A549 (cell line): ENCODE measurements at regions not wholly inside any gene's neighbourhood (a gene's known extent, or its start where the extent isn't known, plus 50 kb on each side); places are given as distances from the start of the nearest gene placed in this dataset.

Source experiments
- ATAC-seq, 2 experiments: fragments of 200-7000 bp in 1 of 2; fragments of >200 bp in 1 of 2; cut with Nextera tagmentation in 1 of 2; cut with Tn5 transposase in 1 of 2; 3 replicates each; pipeline versions ENCODE4 v1.8.0 to v1.9.1; 2018 to 2020; ENCODE audit warnings: mild to moderate bottlenecking in 1 of 2, moderate library complexity in 1 of 2
- CTCF ChIA-PET: fragments of 300-600 bp; sonication (Branson Sonifier 250); formaldehyde crosslinking; extraction: SDS; loops from one replicate; lab custom pipeline; 2021; ENCODE audit warnings: antibody characterized with exemption, inconsistent platforms; lab: Yijun Ruan, JAX
- POLR2A ChIA-PET: fragments of 350-600 bp; formaldehyde crosslinking; extraction: SDS; loops from one replicate; lab custom pipeline; 2021; ENCODE audit warnings: antibody characterized with exemption, inconsistent platforms; lab: Yijun Ruan, JAX
- DNase-seq, 2 experiments: peaks; one replicate each; pipeline versions ENCODE4 v3.0.0 to v3.0.0-alpha.2; 2011 to 2016; ENCODE audit warnings: low read depth in 1 of 2, low spot score in 1 of 2
- FAIRE-seq: peaks from 2 replicates; lab custom pipeline; 2011; peaks lifted over from hg19 to GRCh38; lab: Jason Lieb, UNC
- H3K27ac ChIP-seq, 2 experiments: fragments of >200 bp; sonication (Bioruptor Twin); formaldehyde crosslinking; 3 replicates each; pipeline ENCODE4 v1.5.1; 2016 to 2017
- H3K4me1 ChIP-seq: fragments of >200 bp; sonication (Bioruptor Twin); formaldehyde crosslinking; 3 replicates; pipeline ENCODE4 v1.6.1; 2016
- H3K4me2 ChIP-seq: fragments of >200 bp; sonication (Bioruptor Twin); formaldehyde crosslinking; 3 replicates; pipeline ENCODE4 v1.6.1; 2016
- H3K4me3 ChIP-seq: fragments of >200 bp; sonication (Bioruptor Twin); formaldehyde crosslinking; 3 replicates; pipeline ENCODE4 v1.5.1; 2016
- H3K9me3 ChIP-seq: fragments of >200 bp; sonication (Bioruptor Twin); formaldehyde crosslinking; 3 replicates; pipeline ENCODE4 v1.6.1; 2016
- CBX2 ChIP-seq: fragments of 200-600 bp; sonication (generic); IDR thresholded peaks from 2 replicates; pipeline ENCODE4 v1.6.1; 2016; ENCODE audit warnings: low read depth, mild to moderate bottlenecking, borderline replicate concordance
- CBX8 ChIP-seq: fragments of 200-600 bp; sonication (generic); IDR thresholded peaks from 2 replicates; pipeline ENCODE4 v1.6.1; 2016
- CEBPB ChIP-seq, 2 experiments: fragments of >200 bp in 1 of 2; sonication (Bioruptor Twin) in 1 of 2; formaldehyde crosslinking in 1 of 2; IDR thresholded peaks; 2 replicates each; pipeline ENCODE4 v1.6.1; 2012 to 2016
- CHD2 ChIP-seq: fragments of 150-350 bp; IDR thresholded peaks from 2 replicates; pipeline ENCODE4 v1.6.1; 2014; ENCODE audit warnings: low read length; ENCODE audit not compliant: partially characterized antibody
- CTCF ChIP-seq: fragments of >200 bp; sonication (Bioruptor Twin); formaldehyde crosslinking; IDR thresholded peaks from 3 replicates; pipeline ENCODE4 v1.5.1; 2016
- FOSB ChIP-seq: fragments of 250-450 bp; sonication (Bioruptor Pico); IDR thresholded peaks from 2 replicates; pipeline ENCODE4 v1.5.0; 2020; ENCODE audit warnings: mild to moderate bottlenecking, moderate library complexity
- FOSL2 ChIP-seq, 2 experiments: fragments of 450-650 bp in 1 of 2; fragments of >200 bp in 1 of 2; sonication (Bioruptor Twin) in 1 of 2; formaldehyde crosslinking; IDR thresholded peaks; 2 replicates each; pipeline versions ENCODE4 v1.5.0 to v1.6.1; 2016 to 2020; ENCODE audit warnings: mild to moderate bottlenecking in 1 of 2, moderate library complexity in 1 of 2
- GATA3 ChIP-seq: IDR thresholded peaks from 2 replicates; pipeline ENCODE4 v1.6.1; 2012; ENCODE audit warnings: borderline replicate concordance
- HES2 ChIP-seq: fragments of >200 bp; sonication (Bioruptor Twin); formaldehyde crosslinking; IDR thresholded peaks from 2 replicates; pipeline ENCODE4 v1.6.1; 2016
- JUN ChIP-seq, 2 experiments: fragments of >200 bp; sonication (Bioruptor Twin); formaldehyde crosslinking; IDR thresholded peaks; 2 replicates in 1 of 2; 3 replicates in 1 of 2; pipeline ENCODE4 v1.6.1; 2016 to 2017
- JUNB ChIP-seq: fragments of >200 bp; sonication (Bioruptor Twin); formaldehyde crosslinking; IDR thresholded peaks from 2 replicates; pipeline ENCODE4 v1.6.1; 2016
- KDM1A ChIP-seq: fragments of 200-600 bp; sonication (generic); IDR thresholded peaks from 2 replicates; pipeline ENCODE4 v1.6.1; 2016; ENCODE audit warnings: low read depth, mild to moderate bottlenecking
- KDM5A ChIP-seq: fragments of 200-600 bp; sonication (generic); IDR thresholded peaks from 2 replicates; pipeline ENCODE4 v1.6.1; 2016; ENCODE audit warnings: antibody characterized with exemption, mild to moderate bottlenecking
- NFE2L2 ChIP-seq: fragments of 150-350 bp; conservative IDR thresholded peaks from 2 replicates; pipeline ENCODE4 v1.6.1; 2014; ENCODE audit warnings: low read length
- NR3C1 ChIP-seq: fragments of >200 bp; sonication (Bioruptor Twin); formaldehyde crosslinking; IDR thresholded peaks from 3 replicates; pipeline ENCODE4 v1.6.1; 2017
- PBX3 ChIP-seq: IDR thresholded peaks from 2 replicates; pipeline ENCODE4 v1.6.1; 2012
- RARB ChIP-seq: fragments of 250-450 bp; sonication (Bioruptor Pico); IDR thresholded peaks from 2 replicates; pipeline ENCODE4 v1.8.0; 2021; ENCODE audit warnings: mild to moderate bottlenecking, moderate library complexity
- REST ChIP-seq: fragments of 200-600 bp; sonication (generic); IDR thresholded peaks from 2 replicates; pipeline ENCODE4 v1.6.1; 2016; ENCODE audit warnings: antibody characterized with exemption, mild to moderate bottlenecking, moderate library complexity
- RNF2 ChIP-seq: fragments of 200-600 bp; sonication (generic); IDR thresholded peaks from 2 replicates; pipeline ENCODE4 v1.6.1; 2016; ENCODE audit warnings: low read depth, mild to moderate bottlenecking, antibody characterized with exemption, moderate library complexity, borderline replicate concordance
- SMC3 ChIP-seq: fragments of >200 bp; sonication (Bioruptor Twin); formaldehyde crosslinking; IDR thresholded peaks from 3 replicates; pipeline ENCODE4 v1.6.1; 2018; ENCODE audit warnings: inconsistent platforms
- TP53 ChIP-seq: fragments of 250-450 bp; sonication (Bioruptor Pico); IDR thresholded peaks from 2 replicates; pipeline ENCODE4 v1.5.0; 2021; ENCODE audit warnings: mild to moderate bottlenecking, moderate library complexity
- ZC3H11A ChIP-seq: fragments of 450-650 bp; IDR thresholded peaks from 2 replicates; pipeline ENCODE4 v1.6.1; 2014; ENCODE audit warnings: antibody characterized with exemption, mild to moderate bottlenecking
- ZNF302 ChIP-seq: fragments of 250-450 bp; sonication (Bioruptor Pico); IDR thresholded peaks from 2 replicates; pipeline ENCODE4 v1.9.0; 2021; ENCODE audit warnings: inconsistent platforms, mild to moderate bottlenecking, moderate library complexity
- WGBS: methylation state at CpG from one replicate; pipeline ENCODE4 v1.1.6; 2017; ENCODE audit errors: missing lambda C conversion rate; 5-methylcytosine and 5-hydroxymethylcytosine counted together

- ATAC-seq (no peak), DNase-seq (no peak), FAIRE-seq (no peak)
- Histone ChIP-seq H3K27ac (no peak overlapping the region), H3K4me2 (no peak overlapping the region), H3K4me3 (no peak overlapping the region), H3K9me3 (no peaks in the 10 kb centered on the region), H3K4me1 (no peaks in the 10 kb centered on the region)
- TF ChIP-seq PBX3 = no peak
- no peak for TF ChIP-seq KDM1A
- ChIA-PET CTCF (no interaction called here), POLR2A (no interaction called here)
Observed at GRCh38 chr12:127533353-127533752, 733.6 kb upstream of the TMEM132C start.

- no peak for FAIRE-seq
- TF ChIP-seq REST = no peak
- TF ChIP-seq CHD2 = no peak
- no peak for TF ChIP-seq HES2
- no peak for TF ChIP-seq CTCF
- TF ChIP-seq RARB (CRISPR knock-in tag) = no peak
- no peak for TF ChIP-seq CBX8
- no peak for TF ChIP-seq NR3C1
- TF ChIP-seq PBX3 = no peak
- ChIA-PET POLR2A (no interaction called here), CTCF (no interaction called here)
- Histone ChIP-seq H3K4me2 (no peak overlapping the region), H3K4me1 (no peaks in the 10 kb centered on the region), H3K27ac (no peak overlapping the region), H3K9me3 (no peaks in the 10 kb centered on the region; the same call in 2 of the 3 replicates), H3K4me3 (no peak overlapping the region)
- WGBS = 15% methylated on average over 1 of the region's 1 CpG
- no peak for DNase-seq
- no peak for ATAC-seq
Observed at GRCh38 chr12:127536833-127537428, 730.0 kb upstream of the TMEM132C start.

- DNase-seq = no peak
- TF ChIP-seq FOSL2 (IDR thresholded peaks at IDR 0.05) = no peak
- TF ChIP-seq FOSL2 (CRISPR knock-in tag; IDR thresholded peaks at IDR 0.05) = no peak
- no peak for TF ChIP-seq HES2
- TF ChIP-seq CBX2 = no peak
- TF ChIP-seq ZNF302 (CRISPR knock-in tag) = no peak
- no peak for TF ChIP-seq NFE2L2
- TF ChIP-seq KDM5A = no peak
- TF ChIP-seq FOSB (CRISPR knock-in tag) = no peak
- no peak for TF ChIP-seq RNF2
- no peak for TF ChIP-seq ZC3H11A
- no peak for TF ChIP-seq TP53
- TF ChIP-seq JUN (IDR thresholded peaks at IDR 0.05) = no peak
- TF ChIP-seq SMC3 = no peak
- no peak for TF ChIP-seq JUNB
- TF ChIP-seq GATA3 = no peak
- no peak for TF ChIP-seq CEBPB (IDR thresholded peaks at IDR 0.05)
- TF ChIP-seq NR3C1 = no peak
- CTCF ChIA-PET = no interaction called here
Observed at GRCh38 chr12:127538316-127538715, 728.7 kb upstream of the TMEM132C start.

More at GRCh38 chr12:127538316-127538715, 728.7 kb upstream of the TMEM132C start:
- Histone ChIP-seq H3K4me1 (no peaks in the 10 kb centered on the region), H3K9me3 (no peaks in the 10 kb centered on the region; the same call in 2 of the 3 replicates), H3K4me2 (no peak overlapping the region), H3K4me3 (no peak overlapping the region), H3K27ac (no peak overlapping the region)
- ATAC-seq = no peak
- WGBS = 36% methylated on average over 3 of the region's 3 CpGs
- FAIRE-seq = no peak
- POLR2A ChIA-PET = no interaction called here
